IPS-18a (cell line): ENCODE measurements at regions not wholly inside any gene's neighbourhood (a gene's known extent, or its start where the extent isn't known, plus 50 kb on each side); places are given as distances from the start of the nearest gene placed in this dataset.

Source experiments
- H3K27ac ChIP-seq: one replicate; pipeline ENCODE4 v1.5.1; 2013; ENCODE audit warnings: low read length
- H3K27me3 ChIP-seq: one replicate; pipeline ENCODE4 v1.6.1; 2013; ENCODE audit warnings: mild to moderate bottlenecking, low read length; ENCODE audit not compliant: control insufficient read depth, insufficient read depth
- H3K36me3 ChIP-seq: one replicate; pipeline ENCODE4 v1.6.1; 2013; ENCODE audit warnings: low read depth, low read length; ENCODE audit not compliant: control insufficient read depth
- H3K4me1 ChIP-seq: one replicate; pipeline ENCODE4 v1.6.1; 2013; ENCODE audit warnings: low read depth, low read length; ENCODE audit not compliant: control insufficient read depth
- H3K4me3 ChIP-seq: one replicate; pipeline ENCODE4 v1.5.1; 2013; ENCODE audit warnings: low read length
- H3K9ac ChIP-seq: one replicate; pipeline ENCODE4 v1.6.1; 2013; ENCODE audit warnings: mild to moderate bottlenecking, low read length, moderate library complexity
- H3K9me3 ChIP-seq: one replicate; pipeline ENCODE4 v1.6.1; 2013; ENCODE audit warnings: low read depth, low read length; ENCODE audit not compliant: control insufficient read depth

GRCh38 chr18:71115261-71115660 lies 826.4 kb downstream of the SOCS6 start:
- no peaks in the 10 kb centered on the region for H3K27me3 ChIP-seq
- no peak overlapping the region for H3K4me3 ChIP-seq
- no peaks in the 10 kb centered on the region for H3K4me1 ChIP-seq
- H3K27ac ChIP-seq = no peak overlapping the region
- H3K36me3 ChIP-seq = no peaks in the 10 kb centered on the region
- H3K9me3 ChIP-seq = peaks cover 27% of the 10 kb centered on the region
- H3K9ac ChIP-seq = no peak overlapping the region

DNA sequence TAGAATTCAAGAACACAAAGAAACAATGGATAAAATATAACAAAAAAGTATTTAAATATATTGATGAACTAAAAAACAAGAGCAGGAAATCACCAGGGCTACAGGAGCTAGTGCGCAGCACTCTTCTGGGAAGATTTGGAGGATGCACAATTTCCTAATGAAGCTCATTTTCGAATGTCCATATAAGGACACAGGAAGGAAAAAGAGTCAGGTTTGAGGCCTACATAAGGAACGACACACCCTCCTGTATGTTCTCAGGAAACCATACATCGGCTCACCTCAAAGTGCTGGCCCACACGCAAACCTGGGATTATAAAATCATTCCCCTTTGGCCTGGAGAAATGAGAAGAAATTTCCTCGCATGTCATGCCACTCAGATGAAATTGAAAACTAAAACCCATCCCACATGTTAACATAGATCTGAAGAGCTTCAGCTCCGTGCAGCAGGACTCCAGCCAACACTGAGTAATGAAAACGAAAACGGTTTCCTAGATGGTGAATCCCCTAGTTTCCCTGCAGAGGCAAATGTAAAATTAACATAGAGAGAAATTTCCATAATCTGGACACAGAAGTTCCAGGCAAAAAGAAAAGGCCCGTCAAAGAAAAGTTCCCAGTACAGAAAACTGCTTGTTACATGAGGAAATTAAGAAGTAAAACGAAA lies 825.8 kb downstream of the SOCS6 start:
- H3K4me1 ChIP-seq = no peaks in the 10 kb centered on the region
- H3K9me3 ChIP-seq = peaks cover 21% of the 10 kb centered on the region
- no peak overlapping the region for H3K27ac ChIP-seq
- H3K9ac ChIP-seq = no peak overlapping the region
- H3K4me3 ChIP-seq = no peak overlapping the region
- H3K36me3 ChIP-seq = no peaks in the 10 kb centered on the region
- H3K27me3 ChIP-seq = no peaks in the 10 kb centered on the region

GRCh38 chr18:71107244-71107643 lies 818.4 kb downstream of the SOCS6 start:
- Histone ChIP-seq H3K4me3 (no peak overlapping the region), H3K4me1 (no peaks in the 10 kb centered on the region), H3K9ac (no peak overlapping the region), H3K27me3 (no peaks in the 10 kb centered on the region), H3K36me3 (no peaks in the 10 kb centered on the region), H3K9me3 (peaks cover 10% of the 10 kb centered on the region), H3K27ac (no peak overlapping the region)

DNA sequence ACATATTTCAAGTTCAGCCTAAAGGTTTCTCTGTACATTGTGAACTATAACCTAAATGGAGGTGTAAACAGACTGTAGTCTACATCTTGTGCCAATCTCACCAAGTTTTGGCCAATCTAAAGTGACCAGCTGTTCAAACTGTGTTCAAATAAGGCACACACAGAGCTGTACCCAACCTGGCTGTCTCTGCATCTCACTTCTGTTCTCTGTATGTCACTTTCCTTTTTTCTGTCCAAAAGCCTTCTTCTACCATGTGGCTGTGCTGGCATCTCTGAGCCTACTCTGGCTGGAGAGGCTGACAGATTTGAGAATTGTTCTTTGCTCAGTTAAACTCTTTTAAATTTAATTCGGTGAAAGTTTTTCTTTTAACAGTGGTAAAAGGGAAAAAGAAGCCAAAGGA lies 817.9 kb downstream of the SOCS6 start:
- H3K27me3 ChIP-seq = no peaks in the 10 kb centered on the region

GRCh38 chr18:71105994-71106546 lies 817.2 kb downstream of the SOCS6 start:
- H3K4me1 ChIP-seq = no peaks in the 10 kb centered on the region
- no peak overlapping the region for H3K9ac ChIP-seq
- H3K9me3 ChIP-seq = peaks cover 10% of the 10 kb centered on the region
- no peaks in the 10 kb centered on the region for H3K27me3 ChIP-seq
- no peaks in the 10 kb centered on the region for H3K36me3 ChIP-seq
- H3K27ac ChIP-seq = no peak overlapping the region
- no peak overlapping the region for H3K4me3 ChIP-seq

More for the DNA sequence above, 817.9 kb downstream of the SOCS6 start:
- Histone ChIP-seq H3K36me3 (no peaks in the 10 kb centered on the region), H3K27ac (no peak overlapping the region), H3K9ac (no peak overlapping the region), H3K9me3 (peaks cover 10% of the 10 kb centered on the region), H3K4me1 (no peaks in the 10 kb centered on the region), H3K4me3 (no peak overlapping the region)

DNA sequence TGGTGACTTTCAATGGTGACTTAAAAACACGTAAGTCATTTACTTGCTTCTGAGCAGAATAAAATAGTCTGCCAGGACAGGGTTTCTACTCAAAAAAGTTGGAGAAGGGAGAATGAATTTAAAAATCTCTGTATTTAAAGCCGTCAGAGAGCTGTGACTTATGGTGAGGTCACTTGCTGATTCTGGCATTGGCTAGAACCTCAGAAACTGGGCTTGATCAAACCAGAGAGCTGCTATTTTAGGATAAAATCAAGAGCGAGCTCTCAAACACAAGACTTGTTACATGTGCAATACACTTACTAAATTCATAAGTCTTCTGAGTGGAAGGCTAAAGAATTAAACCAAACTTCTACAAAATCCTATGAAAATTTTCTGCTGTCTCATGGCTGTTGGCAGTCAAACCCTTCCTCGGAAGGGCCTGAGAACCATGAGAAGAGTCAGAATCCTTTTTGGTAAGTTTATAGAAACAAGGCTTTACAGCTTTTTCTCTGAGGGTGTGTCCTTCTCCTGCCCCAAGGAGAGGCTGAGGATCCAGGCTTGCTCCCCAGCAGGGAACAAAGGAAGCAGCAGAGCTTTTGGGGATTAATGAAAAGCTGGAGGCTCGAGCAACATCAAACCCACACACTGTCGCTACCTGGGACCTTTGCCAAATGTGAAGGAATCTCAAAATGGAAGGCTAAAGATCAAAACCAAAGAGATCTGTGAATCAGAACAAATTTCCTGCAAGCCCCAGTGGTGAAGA lies 816.4 kb downstream of the SOCS6 start:
- H3K9me3 ChIP-seq = peaks cover 7% of the 10 kb centered on the region
- no peak overlapping the region for H3K4me3 ChIP-seq
- no peaks in the 10 kb centered on the region for H3K4me1 ChIP-seq
- no peaks in the 10 kb centered on the region for H3K27me3 ChIP-seq
- no peaks in the 10 kb centered on the region for H3K36me3 ChIP-seq
- no peak overlapping the region for H3K27ac ChIP-seq
- no peak overlapping the region for H3K9ac ChIP-seq

DNA sequence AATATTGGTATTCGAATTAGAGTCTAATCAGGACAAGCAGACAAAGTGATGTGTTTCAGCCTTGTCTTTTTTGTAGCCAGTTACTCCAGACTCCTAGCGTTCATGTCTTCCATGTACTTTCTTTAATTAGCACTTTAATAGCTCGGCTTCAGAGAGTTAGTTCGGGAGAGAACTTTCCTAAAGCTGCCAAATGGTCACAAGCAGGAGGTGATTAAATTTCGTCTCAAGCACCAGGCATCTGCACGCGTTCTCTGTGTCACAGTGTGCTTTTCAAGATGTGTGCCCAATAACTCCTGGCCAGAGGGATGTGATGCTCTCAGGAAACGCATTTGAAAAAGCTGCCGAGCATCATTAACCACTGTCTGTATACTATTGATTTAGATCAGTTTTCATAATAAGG lies 790.8 kb downstream of the SOCS6 start:
- Histone ChIP-seq H3K9ac (no peak overlapping the region), H3K9me3 (peaks cover 22% of the 10 kb centered on the region), H3K4me3 (no peak overlapping the region), H3K36me3 (no peaks in the 10 kb centered on the region), H3K4me1 (no peaks in the 10 kb centered on the region), H3K27ac (no peak overlapping the region), H3K27me3 (no peaks in the 10 kb centered on the region)

DNA sequence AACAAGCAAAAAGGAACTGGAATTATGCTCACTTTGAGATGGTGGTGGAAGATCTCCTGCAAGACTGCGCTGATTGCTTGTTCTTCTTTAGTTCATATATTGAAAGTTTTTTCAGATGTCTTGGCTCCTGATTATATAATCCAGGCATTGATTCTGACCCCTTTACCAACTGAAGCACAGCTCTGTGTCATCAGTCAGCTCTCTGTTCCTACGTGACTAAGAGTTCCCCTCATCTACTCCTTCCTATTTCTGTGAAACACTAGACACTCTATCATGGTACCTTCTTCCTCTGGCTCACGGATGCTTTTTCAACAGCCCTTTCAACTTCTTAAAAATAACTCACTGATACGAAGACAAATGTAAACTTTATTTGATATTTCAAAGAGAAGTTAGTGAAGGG lies 788.6 kb downstream of the SOCS6 start:
- H3K36me3 ChIP-seq = no peaks in the 10 kb centered on the region
- H3K9ac ChIP-seq = no peak overlapping the region
- no peak overlapping the region for H3K4me3 ChIP-seq
- H3K9me3 ChIP-seq = peaks cover 28% of the 10 kb centered on the region
- H3K27me3 ChIP-seq = no peaks in the 10 kb centered on the region
- H3K4me1 ChIP-seq = no peaks in the 10 kb centered on the region
- no peak overlapping the region for H3K27ac ChIP-seq

GRCh38 chr18:71075147-71075546 lies 786.3 kb downstream of the SOCS6 start:
- Histone ChIP-seq H3K9me3 (peaks cover 31% of the 10 kb centered on the region), H3K27ac (no peak overlapping the region), H3K4me1 (no peaks in the 10 kb centered on the region), H3K4me3 (no peak overlapping the region), H3K27me3 (no peaks in the 10 kb centered on the region), H3K36me3 (no peaks in the 10 kb centered on the region), H3K9ac (no peak overlapping the region)

DNA sequence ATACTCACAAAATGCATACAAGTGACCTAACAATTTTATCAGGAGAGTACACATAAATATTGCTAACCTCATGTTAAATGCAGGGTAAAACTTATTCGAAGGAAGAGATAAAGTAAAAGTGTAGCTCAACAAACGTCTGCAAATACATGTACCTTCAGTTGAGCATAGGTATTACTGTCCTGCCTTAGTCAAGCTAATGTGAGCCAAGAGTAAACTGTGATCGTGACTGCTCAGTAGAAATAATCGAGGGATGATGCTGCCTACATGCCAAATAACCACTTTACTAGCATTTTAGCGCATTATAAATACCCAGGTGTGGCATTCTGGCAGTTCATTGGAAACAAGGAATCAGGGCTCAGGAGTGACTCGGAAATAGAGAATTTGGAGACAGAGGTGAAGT lies 779.5 kb downstream of the SOCS6 start:
- H3K4me3 ChIP-seq = no peak overlapping the region
- no peaks in the 10 kb centered on the region for H3K27me3 ChIP-seq
- H3K9me3 ChIP-seq = peaks cover 39% of the 10 kb centered on the region
- H3K9ac ChIP-seq = no peak overlapping the region
- no peaks in the 10 kb centered on the region for H3K4me1 ChIP-seq
- no peak overlapping the region for H3K27ac ChIP-seq
- H3K36me3 ChIP-seq = no peaks in the 10 kb centered on the region

GRCh38 chr18:71049893-71050292 lies 761.0 kb downstream of the SOCS6 start:
- Histone ChIP-seq H3K9me3 (peaks cover 23% of the 10 kb centered on the region), H3K36me3 (no peaks in the 10 kb centered on the region), H3K27ac (no peak overlapping the region), H3K4me1 (no peaks in the 10 kb centered on the region), H3K27me3 (no peaks in the 10 kb centered on the region), H3K9ac (no peak overlapping the region), H3K4me3 (no peak overlapping the region)

DNA sequence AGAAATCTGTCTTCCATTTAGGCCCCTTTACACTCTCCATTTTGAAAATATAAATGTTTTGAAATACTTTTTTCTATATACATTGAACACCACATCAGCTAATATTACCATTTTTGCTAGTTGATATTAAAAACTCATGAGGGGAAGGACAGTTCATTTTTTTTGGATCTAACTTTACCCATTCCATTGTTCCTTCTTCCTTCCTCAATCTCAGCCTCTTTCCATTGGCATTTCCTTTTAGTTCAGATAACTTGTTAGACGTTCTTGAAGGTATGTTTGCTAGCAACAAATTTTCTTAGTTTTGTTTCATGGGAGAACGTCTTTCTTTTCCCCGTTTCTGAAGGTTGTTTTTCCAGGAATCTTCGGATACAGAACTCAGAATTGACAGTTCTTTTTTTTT lies 759.0 kb downstream of the SOCS6 start:
- no peak overlapping the region for H3K27ac ChIP-seq
- no peaks in the 10 kb centered on the region for H3K4me1 ChIP-seq
- H3K36me3 ChIP-seq = no peaks in the 10 kb centered on the region
- no peak overlapping the region for H3K9ac ChIP-seq
- no peaks in the 10 kb centered on the region for H3K27me3 ChIP-seq
- H3K4me3 ChIP-seq = no peak overlapping the region
- peaks cover 19% of the 10 kb centered on the region for H3K9me3 ChIP-seq
